Activated CD8-positive, alpha-beta memory T cell treated with anti-CD3 and anti-CD28 coated beads, Interleukin-2, amount 50 U/mL, for 48 hours (primary cell): ENCODE measurements at regions not wholly inside any gene's neighbourhood (a gene's known extent, or its start where the extent isn't known, plus 50 kb on each side); places are given as distances from the start of the nearest gene placed in this dataset.

Experiments used
- DNase-seq: peaks from one replicate; pipeline ENCODE4 v3.0.0-alpha.2; 2020

- no peak for DNase-seq
These were observed 438.2 kb downstream of the SLC4A3 start for GRCh38 chr2:220065581-220065980.

- no peak for DNase-seq
These were observed 441.4 kb downstream of the SLC4A3 start for GRCh38 chr2:220068846-220069245.

- DNase-seq: no peak
These were observed 442.9 kb downstream of the SLC4A3 start for GRCh38 chr2:220070349-220070748.

GRCh38 chr2:220071696-220072095, 444.3 kb downstream of the SLC4A3 start:
- DNase-seq: no peak

GRCh38 chr2:220072669-220073220, 445.3 kb downstream of the SLC4A3 start:
- no peak for DNase-seq

- DNase-seq: no peak
These were observed 448.4 kb downstream of the SLC4A3 start for GRCh38 chr2:220075835-220076234.

- no peak for DNase-seq
These were observed 449.3 kb downstream of the SLC4A3 start for GRCh38 chr2:220076734-220077133.

GRCh38 chr2:220077488-220077887, 450.1 kb downstream of the SLC4A3 start:
- DNase-seq: no peak

- no peak for DNase-seq
These were observed 451.0 kb downstream of the SLC4A3 start for GRCh38 chr2:220078439-220078838.

GRCh38 chr2:220079595-220079994, 452.2 kb downstream of the SLC4A3 start:
- DNase-seq: no peak

- DNase-seq: no peak
These were observed 453.7 kb downstream of the SLC4A3 start for GRCh38 chr2:220081171-220081570.

GRCh38 chr2:220090050-220090449, 462.6 kb downstream of the SLC4A3 start:
- DNase-seq: no peak

GRCh38 chr2:220096406-220096805, 469.0 kb downstream of the SLC4A3 start:
- DNase-seq: no peak

- DNase-seq: no peak
These were observed 474.6 kb downstream of the SLC4A3 start for GRCh38 chr2:220101980-220102379.

- no peak for DNase-seq
These were observed 476.2 kb downstream of the SLC4A3 start for GRCh38 chr2:220103596-220103995.

GRCh38 chr2:220104871-220105351, 477.5 kb downstream of the SLC4A3 start:
- DNase-seq: no peak

GRCh38 chr2:220106065-220106464, 478.6 kb downstream of the SLC4A3 start:
- no peak for DNase-seq

- DNase-seq: no peak
These were observed 480.0 kb downstream of the SLC4A3 start for GRCh38 chr2:220107380-220107791.

GRCh38 chr2:220114443-220114842, 487.0 kb downstream of the SLC4A3 start:
- no peak for DNase-seq

GRCh38 chr2:220117025-220117424, 489.6 kb downstream of the SLC4A3 start:
- no peak for DNase-seq

- no peak for DNase-seq
These were observed 492.6 kb downstream of the SLC4A3 start for GRCh38 chr2:220120041-220120440.

GRCh38 chr2:220123751-220124150, 496.3 kb downstream of the SLC4A3 start:
- DNase-seq: no peak

- no peak for DNase-seq
These were observed 498.1 kb downstream of the SLC4A3 start for GRCh38 chr2:220125551-220125950.

- DNase-seq: no peak
These were observed 499.9 kb downstream of the SLC4A3 start for GRCh38 chr2:220127311-220127710.

GRCh38 chr2:220127876-220128275, 500.4 kb downstream of the SLC4A3 start:
- DNase-seq: no peak
